ENCODE measurements at regions not wholly inside any gene's neighbourhood (a gene's known extent, or its start where the extent isn't known, plus 50 kb on each side); places are given as distances from the start of the nearest gene placed in this dataset.
"Not testable (repeated sequence)": the region's sequence is repeated elsewhere in the genome, so short reads cannot be mapped to it uniquely, and the experiment has no call there.

- DNase-seq, result not testable (repeated sequence)
Measured at GRCh38 chr1:147061880-147062279, 110.4 kb downstream of the PRKAB2 start.

GRCh38 chr1:147053269-147053668 is 115.1 kb downstream of the NBPF12 start:
- DNase-seq, result no peak

- DNase-seq, result no peak
Measured at GRCh38 chr1:147052677-147053076, 114.6 kb downstream of the NBPF12 start.

GRCh38 chr1:147052143-147052542 is 114.0 kb downstream of the NBPF12 start:
- DNase-seq, result no peak

- DNase-seq, result no peak
Measured at GRCh38 chr1:147051136-147051535, 113.0 kb downstream of the NBPF12 start.

GRCh38 chr1:147050654-147051053 is 112.5 kb downstream of the NBPF12 start:
- DNase-seq, result no peak

GRCh38 chr1:147046863-147047394 is 108.8 kb downstream of the NBPF12 start:
- DNase-seq, result not testable (repeated sequence)

- no peak for DNase-seq
Measured at GRCh38 chr1:147046189-147046862, 108.2 kb downstream of the NBPF12 start.

Measured in activated CD4-positive, alpha-beta T cell treated with anti-CD3 and anti-CD28 coated beads for 48 hours (primary cell).